Heart right ventricle (tissue), 16 donors: ENCODE measurements at regions not wholly inside any gene's neighbourhood (a gene's known extent, or its start where the extent isn't known, plus 50 kb on each side); places are given as distances from the start of the nearest gene placed in this dataset.

Experiments
- ATAC-seq, 8 donors: fragments of 200-7000 bp; cut with Tn5 transposase; one replicate each; pipeline ENCODE4 v1.9.1; 2020; ENCODE audit warnings: mild to moderate bottlenecking in 8 of 8, moderate library complexity in 8 of 8, moderate number of reproducible peaks in 1 of 8
- DNase-seq, 2 donors: peaks; one replicate each; pipeline ENCODE4 v3.0.0-alpha.2; 2020
- H3K27ac ChIP-seq, 10 donors: fragments of 200-600 bp; sonication (generic) in 2 of 10; one replicate each; pipeline versions ENCODE4 v1.5.0 to v1.8.0; 2020 to 2022; ENCODE audit warnings: mild to moderate bottlenecking in 3 of 10
- H3K27me3 ChIP-seq, 7 donors: fragments of 200-600 bp; one replicate each; pipeline ENCODE4 v1.8.0; 2021 to 2022; ENCODE audit warnings: mild to moderate bottlenecking in 2 of 7
- H3K36me3 ChIP-seq, 9 donors: fragments of 200-600 bp; sonication (generic) in 1 of 9; one replicate each; pipeline versions ENCODE4 v1.5.0 to v1.8.0; 2020 to 2022; ENCODE audit warnings: mild to moderate bottlenecking in 2 of 9
- H3K4me1 ChIP-seq, 9 donors: fragments of 200-600 bp; sonication (generic) in 1 of 9; one replicate each; pipeline versions ENCODE4 v1.5.0 to v1.8.0; 2020 to 2022; ENCODE audit warnings: mild to moderate bottlenecking in 4 of 9
- H3K4me3 ChIP-seq, 10 donors: fragments of 200-600 bp; sonication (generic) in 2 of 10; one replicate each; pipeline versions ENCODE4 v1.5.0 to v1.8.0; 2020 to 2022; ENCODE audit warnings: mild to moderate bottlenecking in 7 of 10, moderate library complexity in 2 of 10
- H3K9me3 ChIP-seq, 11 donors: fragments of 200-600 bp in 10 of 11; sonication (generic) in 2 of 11; one replicate each; pipeline versions ENCODE4 v1.5.0 to v1.8.0; 2013 to 2022; ENCODE audit warnings: mild to moderate bottlenecking in 2 of 11, control low read depth in 1 of 11, moderate library complexity in 1 of 11
- WGBS, 2 donors: extraction: QIAGEN DNeasy Blood & Tissue Kit; methylation state at CpG; one replicate each; pipeline ENCODE4 v1.1.7; 2013; ENCODE audit warnings: inconsistent platforms in 1 of 2; 5-methylcytosine and 5-hydroxymethylcytosine counted together
- intact Hi-C, 10 donors: fragments of 100-400 bp; cut with DNase I; formaldehyde crosslinking; loops; one replicate each; pipeline versions ENCODE4 v1.11.1 to v1.14.2; 2022
- TF ChIP-seq, protein P1 (sequence below), 9 donors: fragments of 200-600 bp; sonication (generic) in 2 of 9; IDR thresholded peaks; one replicate each; pipeline versions ENCODE4 v1.5.0 to v1.8.0; 2021 to 2022; ENCODE audit warnings: antibody characterized with exemption in 9 of 9, mild to moderate bottlenecking in 5 of 9, moderate library complexity in 1 of 9
- donor health status: Arrhythmogenic right ventricular cardiomyopathy.
- donor health status: ischemic (EF 13 %, LVEDD 7.1; RV severe dilation, severe dysfunction).
- donor health status: healthy with polysubstance abuse.
- donor health status: DM: no; HTN: yes; CAD: no.
- donor health status: DM: no; HTN: no; CAD: no.
- donor health status: ischemic (EF 25% LVEDD 6.9; RV normal size, moderate dysfunction).
- donor health status: ischemic (EF 25% LVEDD 5.7; RV mildly dilated, moderate dysfunction).
- donor health status: healthy.
- donor health status: DM: yes; HTN: yes; CAD: no.
- donor health status: Ischemic cardiomyopathy.
- donor health status: ischemic (EF 35%, LVEDD 5.7; RV mildly dilated, moderate dysfunction).
- donor health status: nonischemic (EF 11% LVEDD 7.7; RV severe dilation, severe dysfunction).
- donor health status: DM: yes; HTN: yes; CAD: no.
- donor health status: PGD.
- donor health status: ischemic (EF 29% LVEDD 5.4; RV normal size, mild dysfunction).
- donor health status: nonischemic (EF 23%, LVEDD 6.1; RV moderate dilation, normal function).

DNA sequence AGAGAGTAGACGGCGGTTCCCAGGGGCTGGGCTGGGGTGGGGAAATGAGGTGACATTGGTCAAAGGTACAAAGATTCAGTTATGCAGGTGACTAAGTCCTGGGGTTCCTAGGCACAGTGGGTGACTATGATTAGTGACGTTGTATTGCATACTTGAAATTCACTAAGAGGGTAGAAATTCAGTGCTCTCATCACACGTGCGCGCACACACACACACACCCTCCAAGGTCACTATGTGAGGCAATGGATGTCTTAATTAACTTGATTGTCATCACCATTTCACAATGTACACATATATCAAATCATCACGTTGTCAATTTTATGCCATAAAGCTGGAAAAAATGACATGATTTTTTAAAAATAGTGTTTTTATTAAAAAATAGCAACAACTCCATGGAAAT, 92.9 kb upstream of the ALKAL2 start:
- Histone ChIP-seq H3K4me3 (no peak overlapping the region), H3K36me3 (no peaks in the 10 kb centered on the region), H3K27me3 (peaks cover 0 to 53% (median 27%) of the 10 kb centered on the region in 7 donors), H3K4me1 (no peaks in the 10 kb centered on the region), H3K27ac (no peak overlapping the region), H3K9me3 (peaks cover 0 to 22% (median 10%) of the 10 kb centered on the region in 11 donors)
- WGBS, 2 donors = 87 to 90% methylated on average over 7 of the region's 7 CpGs
- ATAC-seq (no peak), DNase-seq (no peak)
- intact Hi-C loops = no loop called here
- TF ChIP-seq, protein P1, sequence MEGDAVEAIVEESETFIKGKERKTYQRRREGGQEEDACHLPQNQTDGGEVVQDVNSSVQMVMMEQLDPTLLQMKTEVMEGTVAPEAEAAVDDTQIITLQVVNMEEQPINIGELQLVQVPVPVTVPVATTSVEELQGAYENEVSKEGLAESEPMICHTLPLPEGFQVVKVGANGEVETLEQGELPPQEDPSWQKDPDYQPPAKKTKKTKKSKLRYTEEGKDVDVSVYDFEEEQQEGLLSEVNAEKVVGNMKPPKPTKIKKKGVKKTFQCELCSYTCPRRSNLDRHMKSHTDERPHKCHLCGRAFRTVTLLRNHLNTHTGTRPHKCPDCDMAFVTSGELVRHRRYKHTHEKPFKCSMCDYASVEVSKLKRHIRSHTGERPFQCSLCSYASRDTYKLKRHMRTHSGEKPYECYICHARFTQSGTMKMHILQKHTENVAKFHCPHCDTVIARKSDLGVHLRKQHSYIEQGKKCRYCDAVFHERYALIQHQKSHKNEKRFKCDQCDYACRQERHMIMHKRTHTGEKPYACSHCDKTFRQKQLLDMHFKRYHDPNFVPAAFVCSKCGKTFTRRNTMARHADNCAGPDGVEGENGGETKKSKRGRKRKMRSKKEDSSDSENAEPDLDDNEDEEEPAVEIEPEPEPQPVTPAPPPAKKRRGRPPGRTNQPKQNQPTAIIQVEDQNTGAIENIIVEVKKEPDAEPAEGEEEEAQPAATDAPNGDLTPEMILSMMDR (IDR thresholded peaks at IDR 0.05) = no peak

DNA sequence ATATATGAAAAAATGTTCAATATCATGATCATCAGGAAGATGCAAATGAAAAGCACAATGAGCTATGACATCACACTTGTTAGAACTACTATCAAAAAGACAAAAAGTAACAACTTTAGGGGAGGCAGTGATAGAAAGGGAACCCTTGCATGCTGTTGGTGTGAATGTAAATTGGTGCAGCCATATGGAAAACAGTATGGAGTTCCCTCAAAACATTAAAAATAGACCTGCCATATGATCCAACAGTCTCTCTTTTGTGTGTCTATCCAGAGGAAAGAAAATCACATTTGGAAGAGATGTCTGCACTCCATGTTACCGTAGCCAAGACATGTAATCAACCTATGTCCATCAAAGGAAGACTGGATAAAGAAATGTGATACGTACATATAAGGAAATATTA, 92.3 kb upstream of the ALKAL2 start:
- Histone ChIP-seq H3K4me1 (no peaks in the 10 kb centered on the region), H3K27me3 (peaks cover 0 to 53% (median 27%) of the 10 kb centered on the region in 7 donors), H3K9me3 (peaks cover 0 to 22% (median 10%) of the 10 kb centered on the region in 11 donors), H3K4me3 (no peak overlapping the region), H3K27ac (no peak overlapping the region), H3K36me3 (no peaks in the 10 kb centered on the region)
- TF ChIP-seq, protein P1 (IDR thresholded peaks at IDR 0.05) = no peak
- DNase-seq (no peak), ATAC-seq (no peak)
- 92 to 94% methylated on average over 2 of the region's 2 CpGs for WGBS, 2 donors
- intact Hi-C loops = no loop called here

DNA sequence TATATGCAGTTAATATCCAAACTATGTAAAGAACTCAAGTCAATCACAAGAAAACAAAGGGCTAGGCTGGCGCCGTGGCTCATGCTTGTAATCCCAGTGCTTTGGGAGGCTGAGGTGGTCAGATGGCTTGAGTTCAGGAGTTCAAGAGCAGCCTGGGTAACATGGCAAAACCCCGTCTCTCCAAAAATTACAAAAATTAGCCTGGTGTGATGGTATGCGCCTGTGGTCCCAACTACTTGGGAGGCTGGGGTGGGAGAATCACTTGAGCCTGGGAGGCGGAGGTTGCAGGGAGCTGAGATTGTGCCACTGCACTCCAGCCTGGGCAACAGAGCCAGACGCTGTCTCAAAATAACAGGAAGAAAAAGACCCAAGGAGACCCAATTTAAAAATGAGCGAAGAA, 91.9 kb upstream of the ALKAL2 start:
- TF ChIP-seq, protein P1 (IDR thresholded peaks at IDR 0.05) = no peak
- 91 to 94% methylated on average over 7 of the region's 7 CpGs for WGBS, 2 donors
- no peak for DNase-seq
- ATAC-seq = no peak
- Histone ChIP-seq H3K4me3 (no peak overlapping the region), H3K9me3 (peaks cover 0 to 22% (median 10%) of the 10 kb centered on the region in 11 donors), H3K36me3 (no peaks in the 10 kb centered on the region), H3K27ac (no peak overlapping the region), H3K27me3 (peaks cover 0 to 53% (median 27%) of the 10 kb centered on the region in 7 donors), H3K4me1 (no peaks in the 10 kb centered on the region)
- intact Hi-C loops = no loop called here

DNA sequence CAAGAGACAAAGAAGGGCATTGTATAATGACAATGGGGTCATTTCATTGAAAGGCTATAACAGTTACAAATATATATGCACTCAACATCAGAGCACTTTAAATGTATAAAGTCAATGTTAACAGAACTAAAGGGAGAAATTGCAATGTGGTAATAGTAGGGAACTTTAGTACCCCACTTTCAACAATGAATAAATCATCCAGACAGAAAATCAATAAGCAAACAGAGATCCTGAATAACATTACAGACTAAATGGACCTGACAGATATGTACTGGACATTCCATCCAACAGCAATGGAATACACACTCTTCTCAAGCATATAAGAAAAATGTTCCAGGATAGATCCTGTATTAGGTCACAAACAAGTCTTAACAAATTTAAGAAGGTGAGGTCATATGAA, 90.5 kb upstream of the ALKAL2 start:
- peaks cover 0 to 22% (median 10%) of the 10 kb centered on the region in 11 donors for H3K9me3 ChIP-seq
- H3K36me3 ChIP-seq = no peaks in the 10 kb centered on the region
- no peak for DNase-seq
- H3K27ac ChIP-seq = no peak overlapping the region
- H3K27me3 ChIP-seq = peaks cover 0 to 43% (median 20%) of the 10 kb centered on the region in 7 donors
- TF ChIP-seq, protein P1 (IDR thresholded peaks at IDR 0.05) = no peak
- H3K4me3 ChIP-seq = no peak overlapping the region
- intact Hi-C loops = no loop called here
- ATAC-seq = no peak
- H3K4me1 ChIP-seq = no peaks in the 10 kb centered on the region
